Uterus (tissue), 3 donors: ENCODE measurements at regions not wholly inside any gene's neighbourhood (a gene's known extent, or its start where the extent isn't known, plus 50 kb on each side); places are given as distances from the start of the nearest gene placed in this dataset.

Experiments
- DNase-seq, 2 donors: peaks; one replicate each; pipeline ENCODE4 v3.0.0-alpha.2; 2019 to 2020
- H3K27ac ChIP-seq, 2 donors: fragments of 200-600 bp; sonication (generic); 1 replicate in 1 of 2; 2 replicates in 1 of 2; pipeline ENCODE4 v1.5.1; 2016 to 2018
- H3K27me3 ChIP-seq, 2 donors: fragments of 200-600 bp; sonication (generic); one replicate each; pipeline ENCODE4 v1.5.1; 2018 to 2019; ENCODE audit warnings: control low read depth in 1 of 2
- H3K36me3 ChIP-seq, 2 donors: fragments of 200-600 bp; sonication (generic); one replicate each; pipeline ENCODE4 v1.5.1; 2019; ENCODE audit warnings: control low read depth in 1 of 2
- H3K4me1 ChIP-seq, 2 donors: fragments of 200-600 bp; sonication (generic); one replicate each; pipeline ENCODE4 v1.5.1; 2018 to 2019; ENCODE audit warnings: control low read depth in 1 of 2
- H3K4me3 ChIP-seq, 2 donors: fragments of 200-600 bp; sonication (generic); 1 replicate in 1 of 2; 2 replicates in 1 of 2; pipeline ENCODE4 v1.5.1; 2018 to 2019; ENCODE audit warnings: mild to moderate bottlenecking in 1 of 2
- H3K9me3 ChIP-seq, 2 donors: fragments of 200-600 bp; sonication (generic); one replicate each; pipeline ENCODE4 v1.5.1; 2019; ENCODE audit warnings: control low read depth in 1 of 2
- CTCF ChIP-seq, 4 experiments: fragments of 200-600 bp in 2 of 4; fragments of 450-650 bp in 2 of 4; sonication (generic) in 2 of 4; IDR thresholded peaks; one replicate each; pipeline ENCODE4 v1.5.1; 2016 to 2019; ENCODE audit warnings: antibody characterized with exemption in 4 of 4, mild to moderate bottlenecking in 2 of 4, moderate library complexity in 1 of 4
- POLR2A ChIP-seq, 2 donors: fragments of 450-650 bp; IDR thresholded peaks; one replicate each; pipeline ENCODE4 v1.6.1; 2016; ENCODE audit warnings: antibody characterized with exemption in 2 of 2, mild to moderate bottlenecking in 1 of 2, moderate library complexity in 1 of 2
- intact Hi-C: fragments of 100-400 bp; cut with DNase I; formaldehyde crosslinking; loops from one replicate; pipeline ENCODE4 v1.15.1; 2023; ENCODE audit warnings: low total_unique reads
- donor health status: DM: yes; HTN: yes; CAD: no.

GRCh38 chr17:53740312-53740711 is 82.4 kb upstream of the KIF2B start:
- Histone ChIP-seq H3K27me3 (no peaks in the 10 kb centered on the region), H3K4me1 (no peaks in the 10 kb centered on the region), H3K9me3 (no peaks in the 10 kb centered on the region), H3K4me3 (no peak overlapping the region), H3K36me3 (no peaks in the 10 kb centered on the region), H3K27ac (no peak overlapping the region)
- no peak for TF ChIP-seq CTCF (IDR thresholded peaks at IDR 0.05)
- TF ChIP-seq POLR2A (IDR thresholded peaks at IDR 0.05), result no peak
- no peak for DNase-seq
- intact Hi-C loops, result no loop called here

- Histone ChIP-seq H3K4me1 (no peaks in the 10 kb centered on the region), H3K4me3 (no peak overlapping the region), H3K36me3 (no peaks in the 10 kb centered on the region), H3K9me3 (no peaks in the 10 kb centered on the region), H3K27ac (no peak overlapping the region), H3K27me3 (no peaks in the 10 kb centered on the region)
- intact Hi-C loops, result no loop called here
- DNase-seq, result no peak
- TF ChIP-seq POLR2A (IDR thresholded peaks at IDR 0.05) (no peak), CTCF (IDR thresholded peaks at IDR 0.05) (no peak)
Measured at GRCh38 chr17:53736516-53737240, 86.0 kb upstream of the KIF2B start.

GRCh38 chr17:53724726-53725125 is 98.0 kb upstream of the KIF2B start:
- H3K36me3 ChIP-seq, result no peaks in the 10 kb centered on the region
- intact Hi-C loops, result no loop called here
- TF ChIP-seq POLR2A (IDR thresholded peaks at IDR 0.05) (no peak), CTCF (IDR thresholded peaks at IDR 0.05) (no peak)

GRCh38 chr17:53722407-53722806 is 100.3 kb upstream of the KIF2B start:
- Histone ChIP-seq H3K4me1 (no peaks in the 10 kb centered on the region), H3K27me3 (no peaks in the 10 kb centered on the region), H3K4me3 (no peak overlapping the region), H3K36me3 (no peaks in the 10 kb centered on the region), H3K9me3 (no peaks in the 10 kb centered on the region), H3K27ac (no peak overlapping the region)
- intact Hi-C loops, result no loop called here
- no peak for DNase-seq
- TF ChIP-seq CTCF (IDR thresholded peaks at IDR 0.05), result no peak
- TF ChIP-seq POLR2A (IDR thresholded peaks at IDR 0.05), result no peak

More at GRCh38 chr17:53724726-53725125, 98.0 kb upstream of the KIF2B start:
- H3K4me3 ChIP-seq, result no peak overlapping the region
- DNase-seq, result no peak
- H3K27ac ChIP-seq, result no peak overlapping the region
- H3K4me1 ChIP-seq, result no peaks in the 10 kb centered on the region
- no peaks in the 10 kb centered on the region for H3K9me3 ChIP-seq
- H3K27me3 ChIP-seq, result no peaks in the 10 kb centered on the region

- no peak for TF ChIP-seq CTCF (IDR thresholded peaks at IDR 0.05)
- no peak for TF ChIP-seq POLR2A (IDR thresholded peaks at IDR 0.05)
- Histone ChIP-seq H3K36me3 (no peaks in the 10 kb centered on the region), H3K27me3 (no peaks in the 10 kb centered on the region), H3K4me3 (no peak overlapping the region), H3K9me3 (no peaks in the 10 kb centered on the region), H3K27ac (no peak overlapping the region), H3K4me1 (no peaks in the 10 kb centered on the region)
- no peak for DNase-seq
- intact Hi-C loops, result no loop called here
Measured at GRCh38 chr17:53721101-53721500, 101.6 kb upstream of the KIF2B start.
